HG03558 (cell line): ENCODE measurements at regions not wholly inside any gene's neighbourhood (a gene's known extent, or its start where the extent isn't known, plus 50 kb on each side); places are given as distances from the start of the nearest gene placed in this dataset.
"Not testable (repeated sequence)": the region's sequence is repeated elsewhere in the genome, so short reads cannot be mapped to it uniquely, and the experiment has no call there.

Experiments
- ATAC-seq: cut with Tn5 transposase; IDR thresholded peaks from one replicate; pipeline ENCODE4 v1.9.1; 2021; ENCODE audit warnings: moderate number of reproducible peaks; ENCODE audit not compliant: unreplicated experiment; ENCODE audit errors: extremely low read depth

DNA sequence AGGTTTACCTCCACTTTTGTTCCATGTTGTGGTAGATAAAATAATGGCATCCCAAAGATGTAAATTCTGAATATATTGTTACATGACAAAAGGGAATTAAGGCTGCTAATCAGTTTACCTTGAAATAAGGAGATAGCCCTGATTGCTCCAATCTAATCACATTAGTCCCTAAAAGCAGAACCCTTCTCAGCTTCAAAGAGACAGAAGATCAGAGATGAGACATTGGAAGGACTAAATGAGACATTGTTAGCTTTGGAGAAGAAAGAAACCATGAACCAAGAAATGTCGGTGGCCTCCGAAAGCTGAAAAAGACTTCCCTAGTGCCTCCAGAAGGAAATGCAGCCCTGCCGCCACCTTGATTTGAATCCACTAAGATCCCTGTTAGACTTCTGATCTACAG, 82.8 kb upstream of the PARP8 start:
- no peak for ATAC-seq

DNA sequence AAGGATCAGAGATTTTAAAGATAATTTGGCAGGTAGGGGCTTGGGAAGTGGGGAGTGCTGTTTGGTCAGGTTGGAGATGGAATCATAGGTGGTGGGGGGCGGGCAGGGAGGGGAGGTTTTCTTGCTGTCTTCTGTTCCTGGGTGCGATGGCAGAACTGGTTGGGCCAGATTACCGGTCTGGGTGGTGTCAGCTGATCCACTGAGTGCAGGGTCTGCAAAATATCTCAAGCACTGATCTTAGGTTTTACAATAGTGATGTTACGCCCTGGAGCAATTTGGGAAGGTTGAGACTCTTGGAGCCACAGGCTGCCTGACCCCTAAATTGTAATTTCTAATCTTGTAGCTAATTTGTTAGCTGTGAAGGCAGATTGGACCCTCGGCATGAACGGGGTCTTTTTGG, 78.0 kb upstream of the PARP8 start:
- ATAC-seq = not testable (repeated sequence)

DNA sequence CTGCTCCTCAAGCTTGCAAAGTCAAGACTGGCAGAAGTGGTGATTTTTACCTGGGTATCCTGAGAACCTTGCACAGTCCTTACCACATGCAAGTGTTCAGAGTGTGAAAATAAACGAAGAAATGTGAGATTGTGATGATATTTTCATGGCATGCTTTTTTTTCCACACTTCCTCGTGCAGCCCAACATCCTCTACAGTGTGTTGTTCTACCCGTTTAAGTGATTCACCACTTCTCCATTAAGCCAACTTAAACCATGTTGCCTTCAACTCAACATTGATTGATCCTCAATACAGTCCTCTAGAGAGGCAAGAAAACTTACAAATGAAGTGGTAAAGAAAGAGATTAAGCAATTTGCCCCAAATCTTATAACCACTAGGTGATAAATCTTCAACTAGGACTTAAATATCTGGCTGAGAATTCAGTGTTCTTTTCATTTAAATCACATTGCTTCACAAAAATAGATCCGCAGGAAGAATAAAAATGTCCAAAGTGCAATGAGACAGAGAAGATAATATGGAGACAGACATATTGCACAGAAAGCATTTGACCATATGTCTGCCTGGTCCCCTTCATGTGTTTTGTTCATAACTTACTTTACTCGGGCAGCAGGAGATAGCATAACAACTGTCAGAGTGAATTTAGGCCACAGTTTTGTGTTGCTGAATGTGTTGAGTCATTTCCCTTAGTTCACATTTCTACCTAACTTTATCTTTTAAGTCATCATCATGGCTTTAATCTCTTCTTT, 75.8 kb upstream of the PARP8 start:
- not testable (repeated sequence) for ATAC-seq

DNA sequence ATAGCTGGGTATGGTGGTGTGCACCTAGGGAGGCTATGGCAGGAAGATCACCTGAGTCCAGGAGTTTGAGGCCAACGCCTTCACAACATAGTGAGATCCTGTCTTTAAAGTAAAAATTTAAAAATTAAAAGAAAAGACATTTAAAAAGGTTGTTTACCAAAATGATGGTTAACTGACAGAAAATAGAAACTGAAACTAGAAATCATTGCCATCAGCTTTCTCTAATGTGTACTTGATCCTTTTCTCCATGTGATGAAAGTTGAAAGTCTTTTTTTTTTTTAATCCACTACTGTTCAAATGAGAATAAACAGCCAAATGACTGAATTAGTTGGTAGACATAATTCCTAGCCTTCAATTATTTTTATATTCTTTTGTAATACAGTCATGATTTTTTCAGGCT, 75.1 kb upstream of the PARP8 start:
- not testable (repeated sequence) for ATAC-seq

DNA sequence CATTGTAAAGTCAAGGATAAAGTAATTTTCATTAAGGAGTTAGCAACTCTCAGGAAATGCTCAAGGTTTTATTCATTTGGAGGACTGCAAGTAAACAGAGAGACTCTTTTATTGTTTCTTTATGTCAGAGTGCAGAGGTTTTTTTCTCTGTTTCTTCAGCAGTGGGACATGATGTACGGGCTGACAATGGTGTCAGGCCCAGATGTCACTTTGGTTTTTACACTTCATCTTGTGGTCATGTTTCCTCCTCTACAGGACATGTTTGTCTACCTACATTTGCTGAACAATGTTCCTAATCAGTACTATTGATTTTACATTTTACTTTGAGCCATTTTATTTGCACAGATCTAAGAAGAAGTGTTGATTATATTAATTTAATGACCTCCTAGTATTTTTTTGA, 72.8 kb upstream of the PARP8 start:
- ATAC-seq = no peak

DNA sequence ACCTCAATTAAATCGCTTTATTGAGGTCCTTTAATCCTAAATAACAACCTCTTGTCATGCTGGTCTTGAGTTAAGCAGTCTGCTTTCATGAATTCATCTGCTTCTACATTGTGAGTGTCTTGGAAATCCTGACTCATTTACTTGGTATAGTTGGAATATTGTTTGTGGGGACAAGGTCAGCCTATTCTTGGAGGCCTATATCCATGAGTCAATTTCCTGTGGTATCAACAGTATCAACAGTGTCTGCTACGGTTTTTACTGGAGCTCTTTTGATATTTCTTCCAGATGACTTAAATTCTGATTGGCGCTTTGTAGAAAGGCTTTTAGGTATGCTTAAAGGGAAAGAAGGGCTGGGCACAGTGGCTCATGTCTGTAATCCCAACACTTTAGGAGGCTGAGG, 71.2 kb upstream of the PARP8 start:
- ATAC-seq = no peak

GRCh38 chr5:50601576-50601975, 64.9 kb upstream of the PARP8 start:
- ATAC-seq = not testable (repeated sequence)

GRCh38 chr5:50606179-50606578, 60.3 kb upstream of the PARP8 start:
- no peak for ATAC-seq

DNA sequence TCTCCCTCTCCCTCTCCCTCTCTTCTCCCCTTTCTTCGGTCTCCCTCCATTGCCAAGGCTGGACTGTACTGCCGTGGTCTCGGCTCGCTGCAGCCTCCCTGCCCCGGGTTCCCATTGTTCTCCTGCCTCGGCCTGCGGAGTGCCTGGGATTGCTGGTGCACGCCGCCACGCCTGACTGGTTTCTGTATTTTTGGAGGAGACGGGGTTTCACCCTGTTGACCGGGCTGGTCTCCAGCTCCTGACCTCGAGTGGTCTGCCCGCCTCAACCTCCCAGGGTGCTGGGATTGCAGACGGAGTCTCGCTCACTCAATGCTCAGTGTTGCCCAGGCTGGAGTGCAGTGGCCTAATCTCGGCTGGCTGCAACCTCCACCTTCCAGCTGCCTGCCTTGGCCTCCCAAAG, 59.0 kb upstream of the PARP8 start:
- not testable (repeated sequence) for ATAC-seq

GRCh38 chr5:50607953-50608705, 58.3 kb upstream of the PARP8 start:
- ATAC-seq = not testable (repeated sequence)

GRCh38 chr5:50613057-50613456, 53.4 kb upstream of the PARP8 start:
- ATAC-seq = not testable (repeated sequence)
